ENCODE measurements at regions not wholly inside any gene's neighbourhood (a gene's known extent, or its start where the extent isn't known, plus 50 kb on each side); places are given as distances from the start of the nearest gene placed in this dataset.

DNA sequence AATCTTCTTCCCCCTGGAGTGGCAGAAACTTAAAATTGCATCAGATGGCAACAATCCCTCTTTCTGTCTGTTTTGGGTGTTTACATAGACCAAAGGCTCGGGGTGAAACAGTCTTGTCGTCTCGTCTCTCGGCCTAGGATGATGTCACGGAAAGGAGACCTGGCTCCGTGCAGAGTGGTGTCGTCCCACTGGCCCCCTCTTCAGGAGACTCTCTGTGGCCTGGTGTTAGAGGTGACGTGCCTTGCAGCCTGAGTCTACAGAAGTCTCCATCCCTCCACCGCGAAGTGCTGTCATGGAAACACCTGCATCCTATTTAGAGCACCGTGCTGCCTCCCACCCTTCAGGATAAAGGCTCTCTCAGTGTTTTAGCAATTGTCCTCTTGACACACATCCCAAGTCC, 409.7 kb downstream of the IRX1 start:
- no CpG with 5 or more reads among the region's 11 CpGs for WGBS (ENCODE audit: extremely low coverage, insufficient read length, low lambda C conversion rate)
- no peak overlapping the region for H2AK5ac ChIP-seq (ENCODE audit: insufficient read length, low read length)
- no peak overlapping the region for H3K9ac ChIP-seq (ENCODE audit: extremely low read depth, insufficient read length, low read length)
- Mint-ChIP-seq H3K4me3 (no peak overlapping the region), H3K27me3 (ENCODE audit: low read depth) (peaks cover 5% of the 10 kb centered on the region), H3K36me3 (ENCODE audit: insufficient read depth in 1 of 3, low read depth in 3 of 3) (0 out of 7 replicates have a peak, but pooled peaks cover 0 to 2% (median 0%) of the 10 kb centered on the region in 3 experiments), H3K4me1 (no peaks in the 10 kb centered on the region), H3K9me3 (no peaks in the 10 kb centered on the region; a peak in 1 of 5 replicates), H3K27ac (no peak overlapping the region)
- H3K56ac ChIP-seq (ENCODE audit: insufficient read length, low read depth, low read length), result no peak overlapping the region
- no peak overlapping the region for H3K23ac ChIP-seq (ENCODE audit: insufficient read length, low read depth, low read length)
- no peaks in the 10 kb centered on the region for H3K79me1 ChIP-seq (ENCODE audit: insufficient read depth, low read depth, low read length, poor library complexity, severe bottlenecking)
- no peak overlapping the region for H4K5ac ChIP-seq (ENCODE audit: insufficient read length, low read depth, low read length)
- TF ChIP-seq, protein P1, sequence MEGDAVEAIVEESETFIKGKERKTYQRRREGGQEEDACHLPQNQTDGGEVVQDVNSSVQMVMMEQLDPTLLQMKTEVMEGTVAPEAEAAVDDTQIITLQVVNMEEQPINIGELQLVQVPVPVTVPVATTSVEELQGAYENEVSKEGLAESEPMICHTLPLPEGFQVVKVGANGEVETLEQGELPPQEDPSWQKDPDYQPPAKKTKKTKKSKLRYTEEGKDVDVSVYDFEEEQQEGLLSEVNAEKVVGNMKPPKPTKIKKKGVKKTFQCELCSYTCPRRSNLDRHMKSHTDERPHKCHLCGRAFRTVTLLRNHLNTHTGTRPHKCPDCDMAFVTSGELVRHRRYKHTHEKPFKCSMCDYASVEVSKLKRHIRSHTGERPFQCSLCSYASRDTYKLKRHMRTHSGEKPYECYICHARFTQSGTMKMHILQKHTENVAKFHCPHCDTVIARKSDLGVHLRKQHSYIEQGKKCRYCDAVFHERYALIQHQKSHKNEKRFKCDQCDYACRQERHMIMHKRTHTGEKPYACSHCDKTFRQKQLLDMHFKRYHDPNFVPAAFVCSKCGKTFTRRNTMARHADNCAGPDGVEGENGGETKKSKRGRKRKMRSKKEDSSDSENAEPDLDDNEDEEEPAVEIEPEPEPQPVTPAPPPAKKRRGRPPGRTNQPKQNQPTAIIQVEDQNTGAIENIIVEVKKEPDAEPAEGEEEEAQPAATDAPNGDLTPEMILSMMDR (conservative IDR thresholded peaks at IDR 0.05), result peak; percentile 35; the same call in 2 of the 3 replicates
- no peak overlapping the region for H3K14ac ChIP-seq (ENCODE audit: insufficient read depth, low read length)
- H2AFZ ChIP-seq (ENCODE audit: low read length), result no peak overlapping the region
- peak; percentile 51 for DNase-seq
- H3K27ac ChIP-seq (ENCODE audit: insufficient read length, low read depth, low read length), result no peak overlapping the region
- H3K79me2 ChIP-seq (ENCODE audit: insufficient read depth, low read length), result no peaks in the 10 kb centered on the region
- no peak overlapping the region for H2BK15ac ChIP-seq (ENCODE audit: low read depth, low read length)
- no peaks in the 10 kb centered on the region for H3K23me2 ChIP-seq (ENCODE audit: insufficient read length, low read depth, low read length, poor library complexity, severe bottlenecking)
- no peak overlapping the region for H4K91ac ChIP-seq (ENCODE audit: insufficient read length, low read depth, low read length)
- H2BK12ac ChIP-seq (ENCODE audit: insufficient read length, low read depth, low read length), result no peak overlapping the region
- no peaks in the 10 kb centered on the region for H4K20me1 ChIP-seq (ENCODE audit: control insufficient read depth, insufficient read depth, insufficient read length)
- no peaks in the 10 kb centered on the region for H3K27me3 ChIP-seq (ENCODE audit: insufficient read depth, low read length)
- no peak overlapping the region for H2BK5ac ChIP-seq (ENCODE audit: insufficient read length, low read length)
- no peaks in the 10 kb centered on the region for H3K4me1 ChIP-seq (ENCODE audit: insufficient read depth, low read length)
- no peak overlapping the region for H2BK120ac ChIP-seq (ENCODE audit: low read depth, low read length, poor library complexity, severe bottlenecking)
- H2BK20ac ChIP-seq (ENCODE audit: low read depth, low read length, poor library complexity, severe bottlenecking), result no peak overlapping the region
- H3K18ac ChIP-seq (ENCODE audit: insufficient read length, low read depth, low read length), result no peak overlapping the region
- no peaks in the 10 kb centered on the region for H3K9me3 ChIP-seq (ENCODE audit: control insufficient read depth, low read depth, low read length)
- H3T11ph ChIP-seq (ENCODE audit: low read length), result no peak overlapping the region
- H3K4ac ChIP-seq (ENCODE audit: low read depth, low read length), result no peak overlapping the region
- no peak overlapping the region for H4K8ac ChIP-seq (replicated peaks; ENCODE audit: insufficient read length, low read depth, low read length)
- no peak overlapping the region for H3K4me2 ChIP-seq (ENCODE audit: insufficient read depth, insufficient read length, low read length)

All from H9 (cell line).